Mesendoderm (in vitro differentiated cells): ENCODE measurements at regions not wholly inside any gene's neighbourhood (a gene's known extent, or its start where the extent isn't known, plus 50 kb on each side); places are given as distances from the start of the nearest gene placed in this dataset.
"Not testable (repeated sequence)": the region's sequence is repeated elsewhere in the genome, so short reads cannot be mapped to it uniquely, and the experiment has no call there.

Experiments used
- DNase-seq: peaks from one replicate; pipeline ENCODE4 v3.0.0; 2013
- H2AK5ac ChIP-seq: 2 replicates; pipeline ENCODE4 v1.6.1; 2013; ENCODE audit warnings: low read length, inconsistent platforms
- H2BK120ac ChIP-seq: 2 replicates; pipeline ENCODE4 v1.6.1; 2013; ENCODE audit warnings: low read depth, mild to moderate bottlenecking, low read length, moderate library complexity, mixed read lengths
- H2BK15ac ChIP-seq: replicated peaks from 2 replicates; pipeline ENCODE4 v1.6.1; 2013; ENCODE audit warnings: low read depth, mild to moderate bottlenecking, moderate library complexity
- H2BK5ac ChIP-seq: 2 replicates; pipeline ENCODE4 v1.6.1; 2013; ENCODE audit warnings: low read length, inconsistent platforms
- H3K18ac ChIP-seq: 2 replicates; pipeline ENCODE4 v1.6.1; 2013; ENCODE audit warnings: mild to moderate bottlenecking, low read length, mixed read lengths
- H3K23ac ChIP-seq: one replicate; pipeline ENCODE4 v1.6.1; 2013; ENCODE audit warnings: low read length
- H3K27ac ChIP-seq: 2 replicates; pipeline ENCODE4 v1.5.1; 2013; ENCODE audit warnings: low read depth, mild to moderate bottlenecking, inconsistent platforms, low read length, moderate library complexity
- H3K27me3 ChIP-seq: 2 replicates; pipeline ENCODE4 v1.6.1; 2013; ENCODE audit warnings: low read length, control low read depth, mild to moderate bottlenecking, inconsistent platforms; ENCODE audit not compliant: insufficient read depth, poor library complexity
- H3K36me3 ChIP-seq: 2 replicates; pipeline ENCODE4 v1.6.1; 2013; ENCODE audit warnings: low read length, inconsistent platforms; ENCODE audit not compliant: control insufficient read depth, insufficient read depth
- H3K4ac ChIP-seq: one replicate; pipeline ENCODE4 v1.6.1; 2013; ENCODE audit warnings: low read depth, mild to moderate bottlenecking, low read length, moderate library complexity
- H3K4me1 ChIP-seq: 2 replicates; pipeline ENCODE4 v1.6.1; 2013; ENCODE audit warnings: low read depth, low read length, inconsistent platforms; ENCODE audit not compliant: control insufficient read depth
- H3K4me2 ChIP-seq: 2 replicates; pipeline ENCODE4 v1.6.1; 2013; ENCODE audit warnings: low read length
- H3K4me3 ChIP-seq: 2 replicates; pipeline ENCODE4 v1.5.1; 2013; ENCODE audit warnings: mild to moderate bottlenecking, low read length
- H3K56ac ChIP-seq: one replicate; pipeline ENCODE4 v1.6.1; 2013; ENCODE audit warnings: low read length
- H3K79me1 ChIP-seq: 2 replicates; pipeline ENCODE4 v1.6.1; 2013; ENCODE audit warnings: low read length, inconsistent platforms
- H3K79me2 ChIP-seq: 2 replicates; pipeline ENCODE4 v1.6.1; 2013; ENCODE audit warnings: mild to moderate bottlenecking, low read length; ENCODE audit not compliant: control insufficient read depth, insufficient read depth
- H3K9ac ChIP-seq: 2 replicates; pipeline ENCODE4 v1.6.1; 2013; ENCODE audit warnings: low read length, inconsistent platforms
- H4K5ac ChIP-seq: one replicate; pipeline ENCODE4 v1.6.1; 2013; ENCODE audit warnings: low read length
- H4K8ac ChIP-seq: one replicate; pipeline ENCODE4 v1.6.1; 2013; ENCODE audit warnings: low read depth, mild to moderate bottlenecking, control low read depth, low read length, moderate library complexity
- WGBS: extraction: QIAGEN DNeasy Blood & Tissue Kit; methylation state at CpG from one replicate; pipeline ENCODE4 v1.1.7; 2013; ENCODE audit warnings: low lambda C conversion rate, missing lambda C conversion rate; ENCODE audit not compliant: insufficient coverage; ENCODE audit errors: extremely low coverage; 5-methylcytosine and 5-hydroxymethylcytosine counted together

DNA sequence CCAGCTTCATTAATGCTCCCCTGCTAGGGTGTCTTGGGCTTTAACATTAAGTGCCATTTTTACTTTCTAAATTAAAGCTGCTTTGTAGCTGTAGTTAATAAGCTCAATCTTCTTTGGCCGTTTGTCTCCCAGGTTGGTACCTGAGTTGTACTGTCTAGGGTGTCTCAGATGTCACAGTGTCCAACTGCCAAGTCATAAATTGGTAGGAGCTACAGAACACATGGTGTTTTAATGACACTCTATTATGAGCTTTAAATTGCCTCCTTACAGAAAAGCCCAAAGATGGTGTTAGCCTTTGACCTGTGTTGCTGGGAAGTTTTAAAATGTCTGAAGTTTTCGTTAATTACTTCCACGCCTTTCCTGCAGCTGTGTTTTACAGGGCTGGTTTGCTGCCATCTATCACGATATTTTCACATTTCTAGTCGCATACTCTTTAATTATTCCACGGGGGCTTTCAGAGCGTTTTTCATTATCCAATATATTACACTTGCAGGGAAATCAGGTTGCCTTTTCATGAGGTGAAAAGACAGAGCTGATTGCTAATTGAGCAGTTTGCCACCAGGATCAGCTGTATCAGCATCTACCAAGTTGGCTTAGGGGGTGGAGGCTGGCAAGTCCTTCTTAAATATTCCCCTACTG is 247.8 kb upstream of the PLPP4 start:
- Histone ChIP-seq H3K4ac (no peak overlapping the region), H3K27ac (no peak overlapping the region), H2BK15ac (no peak overlapping the region), H3K56ac (no peak overlapping the region), H3K36me3 (no peaks in the 10 kb centered on the region), H3K18ac (no peak overlapping the region), H3K79me2 (no peaks in the 10 kb centered on the region), H3K4me1 (no peaks in the 10 kb centered on the region), H2BK120ac (no peak overlapping the region), H2BK5ac (no peak overlapping the region), H3K23ac (no peak overlapping the region), H3K4me2 (no peak overlapping the region), H4K5ac (no peak overlapping the region), H2AK5ac (no peak overlapping the region), H3K27me3 (no peaks in the 10 kb centered on the region), H3K4me3 (no peak overlapping the region), H4K8ac (no peak overlapping the region), H3K9ac (no peak overlapping the region), H3K79me1 (no peaks in the 10 kb centered on the region)
- no CpG with 5 or more reads among the region's 7 CpGs for WGBS
- no peak for DNase-seq

DNA sequence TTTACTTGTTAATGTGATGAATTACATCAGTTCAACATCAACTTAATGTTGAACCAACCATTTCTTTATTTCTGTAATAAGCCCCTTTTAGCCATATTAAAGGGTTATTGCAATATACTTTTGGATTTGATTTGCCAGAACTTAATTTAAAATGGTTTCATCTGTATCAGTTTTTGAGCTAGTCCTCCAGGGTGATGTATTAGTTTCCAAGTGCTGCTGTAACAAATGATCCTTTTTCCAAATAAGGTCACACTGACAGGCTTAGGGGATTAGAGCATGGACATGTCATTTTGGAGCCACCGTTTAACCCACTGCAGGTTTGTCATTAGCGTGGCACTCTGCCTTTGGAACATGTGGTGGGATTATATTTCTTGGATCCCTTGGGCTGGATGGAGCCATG is 244.8 kb upstream of the PLPP4 start:
- no peak for DNase-seq
- Histone ChIP-seq H3K23ac (no peak overlapping the region), H2BK5ac (no peak overlapping the region), H3K27ac (no peak overlapping the region), H3K36me3 (no peaks in the 10 kb centered on the region), H3K79me2 (no peaks in the 10 kb centered on the region), H3K9ac (no peak overlapping the region), H3K4me2 (no peak overlapping the region), H3K27me3 (no peaks in the 10 kb centered on the region), H3K56ac (no peak overlapping the region), H3K4me1 (no peaks in the 10 kb centered on the region), H2AK5ac (no peak overlapping the region), H3K4ac (no peak overlapping the region), H3K4me3 (no peak overlapping the region), H4K8ac (no peak overlapping the region), H4K5ac (no peak overlapping the region), H2BK120ac (no peak overlapping the region), H3K18ac (no peak overlapping the region), H3K79me1 (no peaks in the 10 kb centered on the region), H2BK15ac (no peak overlapping the region)
- no CpG with 5 or more reads among the region's 2 CpGs for WGBS

DNA sequence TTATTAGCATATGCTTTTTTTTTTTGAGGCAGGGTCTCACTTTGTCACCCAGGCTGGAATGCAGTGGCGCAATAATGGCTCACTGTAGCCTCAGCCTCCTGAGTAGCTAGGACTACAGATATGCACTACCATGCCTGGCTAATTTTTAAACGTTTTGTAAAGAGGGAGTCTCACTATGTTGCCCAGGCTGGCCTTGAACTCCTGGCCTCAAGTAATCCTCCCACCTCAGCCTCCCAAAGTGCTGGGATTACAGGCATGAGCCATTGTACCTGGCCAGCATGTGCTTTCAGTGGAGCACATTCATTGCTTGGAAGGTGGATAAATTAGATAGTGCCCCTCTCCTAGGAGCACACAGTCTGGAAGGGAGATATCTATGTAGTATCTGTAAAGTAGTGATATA is 243.7 kb upstream of the PLPP4 start:
- not testable (repeated sequence) for H2BK5ac ChIP-seq, H3K23ac ChIP-seq, H3K27me3 ChIP-seq, H3K4ac ChIP-seq, H2BK15ac ChIP-seq, H3K27ac ChIP-seq, H4K5ac ChIP-seq, H3K56ac ChIP-seq, H3K4me2 ChIP-seq, H4K8ac ChIP-seq, H3K4me1 ChIP-seq, H2BK120ac ChIP-seq, H2AK5ac ChIP-seq, H3K4me3 ChIP-seq, H3K79me2 ChIP-seq, H3K18ac ChIP-seq, H3K36me3 ChIP-seq, DNase-seq, H3K79me1 ChIP-seq, H3K9ac ChIP-seq
- WGBS: no CpG with 5 or more reads among the region's 2 CpGs

DNA sequence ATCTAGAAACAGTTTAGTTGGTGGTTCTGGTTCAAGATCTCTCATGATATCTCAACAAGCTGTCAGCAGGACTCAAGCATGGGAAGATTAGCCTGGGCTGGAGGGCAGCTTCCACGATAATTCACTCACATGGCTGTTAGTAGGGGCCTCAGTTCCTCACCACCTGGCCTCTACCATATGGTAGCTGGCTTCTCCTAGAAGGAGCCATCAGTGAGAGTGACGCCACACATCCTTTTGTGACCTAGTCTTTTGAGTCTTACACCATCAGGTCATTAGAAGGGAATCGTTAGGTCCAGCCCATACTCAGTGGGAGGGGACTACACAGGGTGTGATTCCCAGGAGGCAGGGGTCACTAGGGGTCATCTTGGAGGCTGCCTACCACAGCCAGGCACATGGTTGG is 239.3 kb upstream of the PLPP4 start:
- H3K27ac ChIP-seq: no peak overlapping the region
- H4K8ac ChIP-seq: no peak overlapping the region
- no peak overlapping the region for H2AK5ac ChIP-seq
- no peak overlapping the region for H3K23ac ChIP-seq
- no peak overlapping the region for H3K4me3 ChIP-seq
- no peak overlapping the region for H4K5ac ChIP-seq
- no peak overlapping the region for H3K18ac ChIP-seq
- H3K9ac ChIP-seq: no peak overlapping the region
- no peaks in the 10 kb centered on the region for H3K36me3 ChIP-seq
- peak; percentile 28 for DNase-seq
- H2BK5ac ChIP-seq: no peak overlapping the region
- no peak overlapping the region for H3K4me2 ChIP-seq
- H2BK15ac ChIP-seq: no peak overlapping the region
- H3K4me1 ChIP-seq: no peaks in the 10 kb centered on the region
- H3K4ac ChIP-seq: no peak overlapping the region
- no peaks in the 10 kb centered on the region for H3K79me1 ChIP-seq
- no peaks in the 10 kb centered on the region for H3K27me3 ChIP-seq
- H3K79me2 ChIP-seq: no peaks in the 10 kb centered on the region
- no peak overlapping the region for H3K56ac ChIP-seq
- no CpG with 5 or more reads among the region's 3 CpGs for WGBS
- H2BK120ac ChIP-seq: no peak overlapping the region

DNA sequence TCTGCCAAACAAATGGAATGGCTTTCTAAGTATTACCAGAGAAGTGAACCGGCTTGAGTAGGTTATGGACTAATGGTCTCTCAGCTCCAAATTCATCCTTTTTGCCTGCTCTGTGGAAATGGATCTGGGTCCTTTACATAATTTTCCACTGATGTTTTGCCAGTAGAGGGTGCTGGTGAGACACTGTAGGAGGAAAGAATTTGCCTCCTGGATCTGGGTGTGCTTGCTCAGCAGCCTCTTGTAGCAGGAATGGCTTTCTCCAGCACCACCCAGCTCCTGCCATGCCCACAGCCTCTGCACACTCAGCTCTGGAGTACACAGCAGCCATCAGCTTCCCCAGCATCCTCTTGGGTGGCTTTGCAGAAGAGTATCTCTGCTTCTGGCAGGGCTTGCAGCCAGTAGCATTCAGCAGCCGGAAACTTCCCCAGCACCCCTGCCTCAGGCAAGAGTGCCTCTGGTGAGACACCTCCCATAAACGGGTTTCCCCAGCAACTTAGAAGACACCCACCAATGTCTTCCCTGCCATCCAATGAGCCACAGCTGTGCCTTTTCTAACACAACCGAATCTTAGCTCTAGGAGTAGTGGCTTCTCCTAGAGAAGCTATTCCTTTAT is 235.0 kb upstream of the PLPP4 start:
- Histone ChIP-seq H3K23ac (no peak overlapping the region), H3K4me1 (no peaks in the 10 kb centered on the region)

DNA sequence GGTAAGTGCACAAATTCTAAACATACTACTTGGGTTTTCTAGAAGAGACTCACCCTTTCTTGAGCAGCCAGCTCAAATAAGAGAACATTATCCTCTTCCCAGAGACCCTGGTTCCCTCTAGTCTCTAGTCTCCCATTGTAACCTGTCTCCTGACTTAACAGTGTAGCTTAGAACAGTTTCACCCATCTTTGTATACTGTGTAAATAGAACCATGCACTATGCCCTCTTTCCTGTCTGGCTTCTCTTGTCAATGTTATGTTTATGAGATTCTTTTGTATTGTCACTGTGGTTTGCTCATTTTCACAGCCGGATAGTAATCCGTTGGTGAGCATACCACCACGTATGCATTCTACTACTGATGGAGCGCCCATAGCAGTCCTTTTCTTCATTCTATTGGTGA is 227.4 kb upstream of the PLPP4 start:
- no peaks in the 10 kb centered on the region for H3K27me3 ChIP-seq
- WGBS: no CpG with 5 or more reads among the region's 4 CpGs

More for the DNA sequence above, 235.0 kb upstream of the PLPP4 start:
- H3K79me1 ChIP-seq: no peaks in the 10 kb centered on the region
- no peak overlapping the region for H3K4ac ChIP-seq
- no peak overlapping the region for H3K18ac ChIP-seq
- WGBS: no CpG with 5 or more reads among the region's 4 CpGs
- no peaks in the 10 kb centered on the region for H3K27me3 ChIP-seq
- no peaks in the 10 kb centered on the region for H3K79me2 ChIP-seq
- no peak overlapping the region for H4K5ac ChIP-seq
- H3K4me3 ChIP-seq: no peak overlapping the region
- no peak overlapping the region for H4K8ac ChIP-seq
- peak; percentile 86 for DNase-seq
- no peak overlapping the region for H3K56ac ChIP-seq
- H2BK120ac ChIP-seq: no peak overlapping the region
- no peak overlapping the region for H3K9ac ChIP-seq
- no peaks in the 10 kb centered on the region for H3K36me3 ChIP-seq
- H2AK5ac ChIP-seq: no peak overlapping the region
- H3K27ac ChIP-seq: no peak overlapping the region
- H2BK15ac ChIP-seq: no peak overlapping the region
- H3K4me2 ChIP-seq: no peak overlapping the region
- H2BK5ac ChIP-seq: no peak overlapping the region

More for the DNA sequence above, 227.4 kb upstream of the PLPP4 start:
- H2BK120ac ChIP-seq: no peak overlapping the region
- H3K4me1 ChIP-seq: no peaks in the 10 kb centered on the region
- no peaks in the 10 kb centered on the region for H3K79me1 ChIP-seq
- H3K23ac ChIP-seq: no peak overlapping the region
- no peak overlapping the region for H2BK15ac ChIP-seq
- no peak overlapping the region for H3K9ac ChIP-seq
- H3K79me2 ChIP-seq: no peaks in the 10 kb centered on the region
- no peak overlapping the region for H2BK5ac ChIP-seq
- no peak for DNase-seq
- H3K4ac ChIP-seq: no peak overlapping the region
- no peak overlapping the region for H2AK5ac ChIP-seq
- no peak overlapping the region for H3K4me2 ChIP-seq
- H3K18ac ChIP-seq: no peak overlapping the region
- H4K5ac ChIP-seq: no peak overlapping the region
- no peak overlapping the region for H3K56ac ChIP-seq
- no peak overlapping the region for H3K27ac ChIP-seq
- H4K8ac ChIP-seq: no peak overlapping the region
- no peak overlapping the region for H3K4me3 ChIP-seq
- H3K36me3 ChIP-seq: no peaks in the 10 kb centered on the region
